K562 (cell line): ENCODE measurements at regions not wholly inside any gene's neighbourhood (a gene's known extent, or its start where the extent isn't known, plus 50 kb on each side); places are given as distances from the start of the nearest gene placed in this dataset.
A peak's percentile ranks its signal among the peaks of the same experiment; 100 is the strongest.

ENCODE experiments used
- ARID2 ChIP-seq: fragments of 450-650 bp; IDR thresholded peaks from 2 replicates; pipeline ENCODE4 v1.6.1; 2017; ENCODE audit warnings: antibody characterized with exemption, mild to moderate bottlenecking
- DLX4 ChIP-seq: fragments of 250-450 bp; sonication (Bioruptor Pico); IDR thresholded peaks from 2 replicates; pipeline ENCODE4 v1.6.1; 2021; ENCODE audit warnings: mild to moderate bottlenecking
- EZH2 ChIP-seq: IDR thresholded peaks from 2 replicates; pipeline ENCODE4 v1.6.1; 2012; ENCODE audit warnings: low read depth, mild to moderate bottlenecking, inconsistent platforms, low read length, borderline replicate concordance
- HDAC1 ChIP-seq, 2 experiments: fragments of 450-650 bp; IDR thresholded peaks; 2 replicates each; pipeline ENCODE4 v1.6.1; 2016 to 2017; ENCODE audit warnings: inconsistent platforms in 1 of 2, mild to moderate bottlenecking in 1 of 2, moderate library complexity in 1 of 2
- KDM1A ChIP-seq, 2 experiments: fragments of 450-650 bp; IDR thresholded peaks; 2 replicates each; pipeline ENCODE4 v1.6.1; 2016; ENCODE audit warnings: mild to moderate bottlenecking in 2 of 2
- KDM4B ChIP-seq, 2 experiments: fragments of 450-650 bp in 1 of 2; sonication (generic) in 1 of 2; IDR thresholded peaks; 2 replicates each; pipeline ENCODE4 v1.6.1; 2016 to 2017; ENCODE audit warnings: borderline replicate concordance in 2 of 2, antibody characterized with exemption in 1 of 2, low read depth in 1 of 2, mild to moderate bottlenecking in 1 of 2
- LARP7 ChIP-seq: fragments of 450-650 bp; IDR thresholded peaks from 2 replicates; pipeline ENCODE4 v1.6.1; 2016
- MNT ChIP-seq, 2 experiments: fragments of 450-650 bp; conservative IDR thresholded peaks; 2 replicates each; pipeline ENCODE4 v1.6.1; 2017; ENCODE audit warnings: mild to moderate bottlenecking in 2 of 2, moderate library complexity in 2 of 2
- NCOA2 ChIP-seq, 2 experiments: fragments of 450-650 bp; IDR thresholded peaks; 2 replicates each; pipeline ENCODE4 v1.6.1; 2018; ENCODE audit warnings: mild to moderate bottlenecking in 2 of 2, moderate library complexity in 1 of 2; ENCODE audit not compliant: partially characterized antibody in 2 of 2
- OTX1 ChIP-seq: fragments of 450-650 bp; formaldehyde crosslinking; IDR thresholded peaks from 2 replicates; pipeline ENCODE4 v1.4.0; 2022; ENCODE audit warnings: mild to moderate bottlenecking
- POLR2AphosphoS5 ChIP-seq: IDR thresholded peaks from 2 replicates; pipeline ENCODE4 v1.6.1; 2011; ENCODE audit warnings: mild to moderate bottlenecking, low read depth, low read length, moderate library complexity; ENCODE audit not compliant: control insufficient read depth, insufficient read depth
- RBM14 ChIP-seq: fragments of 200-400 bp; formaldehyde crosslinking; IDR thresholded peaks from 2 replicates; pipeline ENCODE4 v1.6.1; 2018; ENCODE audit warnings: low read depth, mild to moderate bottlenecking, low read length, moderate library complexity, borderline replicate concordance; ENCODE audit not compliant: insufficient read depth
- SMAD3 ChIP-seq: fragments of 450-650 bp; formaldehyde crosslinking; conservative IDR thresholded peaks from 2 replicates; pipeline ENCODE4 v1.4.0; 2020; ENCODE audit warnings: mild to moderate bottlenecking
- SMARCA4 ChIP-seq: fragments of 450-650 bp; IDR thresholded peaks from 2 replicates; pipeline ENCODE4 v1.6.1; 2016
- TGIF2 ChIP-seq: sonication (generic); formaldehyde crosslinking; IDR thresholded peaks from 2 replicates; pipeline ENCODE4 v1.8.1; 2022; ENCODE audit warnings: mild to moderate bottlenecking, missing genetic modification reagents, moderate library complexity
- YY1 ChIP-seq, 3 experiments: IDR thresholded peaks; 2 replicates each; pipeline ENCODE4 v1.6.1; 2011; ENCODE audit warnings: low read length in 2 of 3, mild to moderate bottlenecking in 2 of 3, moderate library complexity in 2 of 3, borderline replicate concordance in 1 of 3, control low read depth in 1 of 3, low read depth in 1 of 3; ENCODE audit not compliant: insufficient read depth in 3 of 3, insufficient replicate concordance in 2 of 3, control insufficient read depth in 1 of 3, insufficient read length in 1 of 3; ENCODE audit errors: extremely low read depth in 1 of 3
- ZEB2 ChIP-seq: fragments of 450-650 bp; IDR thresholded peaks from 2 replicates; pipeline ENCODE4 v1.6.1; 2016
- ZFP36 ChIP-seq: fragments of 150-350 bp; IDR thresholded peaks from 2 replicates; pipeline ENCODE4 v1.6.1; 2018; ENCODE audit warnings: low read length, low read depth; ENCODE audit not compliant: partially characterized antibody
- ZNF3 ChIP-seq: fragments of 250-450 bp; sonication (Bioruptor Pico); IDR thresholded peaks from 2 replicates; pipeline ENCODE4 v1.5.0; 2021; ENCODE audit warnings: mild to moderate bottlenecking, moderate library complexity
- ZNF507 ChIP-seq: conservative IDR thresholded peaks from 2 replicates; pipeline ENCODE4 v1.6.1; 2017; ENCODE audit warnings: missing genetic modification characterization, missing compliant biosample characterization
- ZNF655 ChIP-seq: fragments of 250-450 bp; sonication (Bioruptor Pico); IDR thresholded peaks from 2 replicates; pipeline ENCODE4 v1.5.0; 2021
- ZNF778 ChIP-seq: fragments of 450-650 bp; formaldehyde crosslinking; IDR thresholded peaks from 2 replicates; pipeline ENCODE4 v1.4.0; 2020; ENCODE audit warnings: mild to moderate bottlenecking, moderate library complexity
- ZSCAN29 ChIP-seq: fragments of 450-650 bp; IDR thresholded peaks from 2 replicates; pipeline ENCODE4 v1.6.1; 2017
- TF ChIP-seq, protein P1 (sequence below): fragments of 450-650 bp; IDR thresholded peaks from 2 replicates; pipeline ENCODE4 v1.6.1; 2016; ENCODE audit warnings: antibody characterized with exemption

DNA sequence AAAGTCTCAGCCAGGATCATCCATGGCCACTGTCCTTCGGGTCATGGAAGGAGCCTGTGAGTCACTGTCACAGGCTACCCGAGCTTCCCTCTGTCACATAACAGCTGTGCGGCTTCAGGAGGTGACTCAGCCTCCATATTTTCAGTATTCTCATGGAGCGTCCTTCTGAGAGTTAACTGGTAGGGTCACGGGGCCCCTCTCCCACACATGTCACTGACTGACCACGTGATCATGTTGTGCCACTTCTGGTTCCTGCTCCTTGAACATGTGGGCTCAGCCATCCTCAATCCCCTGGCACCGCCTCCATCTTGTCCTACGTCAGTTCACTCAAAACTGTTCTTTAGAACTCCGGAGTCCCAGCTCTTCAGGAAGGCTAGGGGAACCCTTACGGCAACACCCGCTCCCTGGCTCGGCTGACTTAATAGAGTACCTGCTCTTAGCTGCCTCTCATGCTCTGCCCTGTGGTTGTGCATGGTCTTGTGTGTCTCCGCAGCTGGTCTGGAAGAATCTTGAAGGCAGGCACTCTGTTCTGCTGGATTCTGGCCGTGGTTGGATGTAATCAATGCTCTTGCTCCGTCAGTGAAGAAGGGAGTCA lies 182.8 kb downstream of the ICE1 start (continued):
- TF ChIP-seq POLR2AphosphoS5, result no peak
- TF ChIP-seq TGIF2 (CRISPR knock-in tag), result no peak
- no peak for TF ChIP-seq ZNF507 (tag)
- peak; percentile 3 for TF ChIP-seq ZFP36
- no peak for TF ChIP-seq KDM4B (IDR thresholded peaks at IDR 0.05; ENCODE audit: borderline replicate concordance in 2 of 2, low read depth in 1 of 2)
- TF ChIP-seq ZNF655 (CRISPR knock-in tag), result no peak
- TF ChIP-seq HDAC1 (IDR thresholded peaks at IDR 0.05), result no peak
- TF ChIP-seq ZSCAN29, result no peak
- TF ChIP-seq ARID2, result no peak
- TF ChIP-seq NCOA2 (IDR thresholded peaks at IDR 0.05; ENCODE audit: partially characterized antibody in 2 of 2), result no peak
- no peak for TF ChIP-seq ZEB2
- TF ChIP-seq DLX4 (CRISPR knock-in tag), result no peak
- TF ChIP-seq MNT (conservative IDR thresholded peaks at IDR 0.05), result peak in 1 of 2 experiments; percentile 38; a peak in 1 of 4 replicates
- peak; percentile 14; the same call in 1 of the 2 replicates for TF ChIP-seq SMARCA4
- 0 out of 2 replicates have a peak, but pooled peaks have one; percentile 37 for TF ChIP-seq SMAD3 (CRISPR knock-in tag)
- TF ChIP-seq, protein P1, sequence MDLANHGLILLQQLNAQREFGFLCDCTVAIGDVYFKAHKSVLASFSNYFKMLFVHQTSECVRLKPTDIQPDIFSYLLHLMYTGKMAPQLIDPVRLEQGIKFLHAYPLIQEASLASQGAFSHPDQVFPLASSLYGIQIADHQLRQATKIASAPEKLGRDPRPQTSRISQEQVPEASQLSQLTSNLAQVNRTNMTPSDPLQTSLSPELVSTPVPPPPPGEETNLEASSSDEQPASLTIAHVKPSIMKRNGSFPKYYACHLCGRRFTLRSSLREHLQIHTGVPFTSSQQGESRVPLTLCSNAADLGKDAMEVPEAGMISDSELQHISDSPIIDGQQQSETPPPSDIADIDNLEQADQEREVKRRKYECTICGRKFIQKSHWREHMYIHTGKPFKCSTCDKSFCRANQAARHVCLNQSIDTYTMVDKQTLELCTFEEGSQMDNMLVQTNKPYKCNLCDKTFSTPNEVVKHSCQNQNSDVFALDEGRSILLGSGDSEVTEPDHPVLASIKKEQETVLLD, result no peak
- TF ChIP-seq KDM1A (IDR thresholded peaks at IDR 0.05), result no peak
- no peak for TF ChIP-seq OTX1
- TF ChIP-seq EZH2, result no peak
- TF ChIP-seq LARP7, result no peak
- TF ChIP-seq ZNF778, result no peak
- no peak for TF ChIP-seq ZNF3 (CRISPR knock-in tag)
- TF ChIP-seq YY1 (IDR thresholded peaks at IDR 0.05; ENCODE audit: borderline replicate concordance in 1 of 3, control insufficient read depth in 1 of 3, extremely low read depth in 1 of 3, insufficient read depth in 3 of 3, insufficient read length in 1 of 3, insufficient replicate concordance in 2 of 3, low read depth in 1 of 3, low read length in 2 of 3), result no peak
- no peak for TF ChIP-seq RBM14
